NCI-H2107 treated with DMSO at 0.1 percent for 48 hours (cell line): ENCODE measurements at regions not wholly inside any gene's neighbourhood (a gene's known extent, or its start where the extent isn't known, plus 50 kb on each side); places are given as distances from the start of the nearest gene placed in this dataset.
"Not testable (repeated sequence)": the region's sequence is repeated elsewhere in the genome, so short reads cannot be mapped to it uniquely, and the experiment has no call there.

Experiments used
- DNase-seq: peaks from one replicate; lab custom pipeline; 2025; ENCODE audit not compliant: unreplicated experiment; lab: John Stamatoyannopoulos, UW

GRCh38 chr5:27814983-27815382, 776.6 kb upstream of the CDH9 start:
- no peak for DNase-seq

GRCh38 chr5:27814286-27814685, 775.9 kb upstream of the CDH9 start:
- DNase-seq, result no peak

GRCh38 chr5:27810458-27810857, 772.1 kb upstream of the CDH9 start:
- DNase-seq, result no peak

GRCh38 chr5:27797220-27797619, 758.8 kb upstream of the CDH9 start:
- DNase-seq, result no peak

- DNase-seq, result no peak
Measured at GRCh38 chr5:27788184-27788583, 749.8 kb upstream of the CDH9 start.

- no peak for DNase-seq
Measured at GRCh38 chr5:27784317-27784716, 745.9 kb upstream of the CDH9 start.

GRCh38 chr5:27778121-27778520, 739.7 kb upstream of the CDH9 start:
- DNase-seq, result no peak

GRCh38 chr5:27773636-27774035, 735.2 kb upstream of the CDH9 start:
- no peak for DNase-seq

- DNase-seq, result no peak
Measured at GRCh38 chr5:27773166-27773565, 734.8 kb upstream of the CDH9 start.

- no peak for DNase-seq
Measured at GRCh38 chr5:27769748-27770402, 731.5 kb upstream of the CDH9 start.

- DNase-seq, result no peak
Measured at GRCh38 chr5:27748847-27749246, 710.5 kb upstream of the CDH9 start.

GRCh38 chr5:27743383-27743979, 705.1 kb upstream of the CDH9 start:
- not testable (repeated sequence) for DNase-seq

GRCh38 chr5:27742805-27743204, 704.4 kb upstream of the CDH9 start:
- no peak for DNase-seq

- no peak for DNase-seq
Measured at GRCh38 chr5:27734838-27735237, 696.5 kb upstream of the CDH9 start.

- DNase-seq, result no peak
Measured at GRCh38 chr5:27733237-27733636, 694.9 kb upstream of the CDH9 start.

- no peak for DNase-seq
Measured at GRCh38 chr5:27727254-27727653, 688.9 kb upstream of the CDH9 start.

- no peak for DNase-seq
Measured at GRCh38 chr5:27722337-27722736, 684.0 kb upstream of the CDH9 start.

- DNase-seq, result no peak
Measured at GRCh38 chr5:27708534-27708933, 670.1 kb upstream of the CDH9 start.

GRCh38 chr5:27706832-27707231, 668.4 kb upstream of the CDH9 start:
- no peak for DNase-seq

- no peak for DNase-seq
Measured at GRCh38 chr5:27705661-27706060, 667.3 kb upstream of the CDH9 start.

GRCh38 chr5:27701931-27702903, 663.8 kb upstream of the CDH9 start:
- DNase-seq, result peak; percentile 79

GRCh38 chr5:27700526-27700925, 662.1 kb upstream of the CDH9 start:
- DNase-seq, result no peak
